Retina (tissue), 1 donor: ENCODE measurements at regions not wholly inside any gene's neighbourhood (a gene's known extent, or its start where the extent isn't known, plus 50 kb on each side); places are given as distances from the start of the nearest gene placed in this dataset.

ENCODE experiments used
- DNase-seq: peaks from one replicate; pipeline ENCODE4 v3.0.0-alpha.2; 2016

DNA sequence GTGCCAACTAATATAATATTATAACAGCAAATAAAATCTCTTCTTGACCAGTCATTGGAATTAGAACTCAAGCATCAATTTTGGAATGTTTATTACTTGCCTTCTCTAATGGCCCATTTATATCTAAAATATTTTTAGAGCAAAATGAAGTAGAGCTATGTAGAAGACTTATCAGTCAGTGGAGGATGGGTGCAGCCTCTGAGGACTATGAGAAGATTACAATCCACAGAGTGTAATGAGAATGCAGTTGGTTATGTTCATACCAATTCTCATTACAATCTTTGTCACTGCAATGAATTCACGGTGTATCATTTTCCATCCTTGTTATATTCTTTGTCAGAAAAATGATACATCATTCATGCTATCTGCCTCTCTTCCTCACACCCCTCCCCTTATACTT lies 878.1 kb downstream of the CENPC start:
- DNase-seq = no peak

DNA sequence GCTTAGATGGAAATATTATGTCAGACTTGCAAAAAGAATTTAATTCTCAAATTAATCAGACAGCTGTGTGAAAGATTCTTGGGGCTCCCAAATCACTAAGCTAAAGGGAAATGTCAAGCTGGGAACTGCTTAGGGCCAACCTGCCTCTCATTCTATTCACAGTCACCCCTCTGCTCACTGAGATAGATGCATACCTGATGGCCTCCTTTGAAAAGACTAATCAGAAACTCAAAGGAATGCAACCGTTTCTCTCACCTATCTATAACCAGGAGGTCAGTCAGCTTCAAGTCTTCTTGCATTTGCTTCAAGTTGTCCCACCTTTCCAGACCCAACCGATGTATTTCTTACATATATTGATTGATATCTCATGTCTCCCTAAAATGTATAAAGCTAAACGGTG lies 882.7 kb downstream of the CENPC start:
- no peak for DNase-seq

DNA sequence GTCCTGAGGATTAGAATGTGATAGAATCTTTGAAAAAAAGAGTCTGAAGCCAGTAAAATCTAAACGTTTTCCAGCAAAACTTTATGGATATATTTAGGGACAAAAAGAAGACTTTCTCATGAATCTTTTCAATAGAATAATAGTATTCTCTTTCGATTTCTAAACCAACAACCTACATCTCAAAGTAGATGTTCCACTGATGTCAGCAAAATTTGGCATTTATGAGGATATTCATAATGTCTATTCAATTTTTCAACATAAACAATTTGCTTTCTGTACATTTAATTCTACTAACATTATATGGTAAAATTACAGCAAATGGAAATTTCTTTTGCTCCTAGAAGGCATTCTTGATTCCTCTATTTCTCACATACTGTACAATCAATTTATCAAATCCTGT lies 886.5 kb downstream of the CENPC start:
- no peak for DNase-seq

DNA sequence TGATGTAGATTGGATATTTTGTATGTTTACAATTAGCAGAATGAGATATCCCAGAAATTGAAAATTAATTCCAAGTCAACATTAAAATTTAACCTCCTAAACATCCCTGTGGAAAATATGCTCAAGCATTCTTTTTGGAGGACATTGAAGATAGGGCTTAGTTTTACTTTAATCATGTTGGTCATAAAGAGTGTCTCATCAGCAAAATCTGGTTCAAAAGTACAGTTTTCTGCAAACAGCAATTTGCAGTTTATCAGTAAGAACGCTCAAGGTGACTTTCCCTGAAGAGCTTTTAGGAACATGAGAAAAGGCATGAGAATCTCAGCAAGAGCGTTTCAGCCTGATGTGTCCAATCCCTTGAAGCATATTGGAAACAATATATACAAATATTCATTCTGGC lies 889.8 kb downstream of the CENPC start:
- DNase-seq = no peak

DNA sequence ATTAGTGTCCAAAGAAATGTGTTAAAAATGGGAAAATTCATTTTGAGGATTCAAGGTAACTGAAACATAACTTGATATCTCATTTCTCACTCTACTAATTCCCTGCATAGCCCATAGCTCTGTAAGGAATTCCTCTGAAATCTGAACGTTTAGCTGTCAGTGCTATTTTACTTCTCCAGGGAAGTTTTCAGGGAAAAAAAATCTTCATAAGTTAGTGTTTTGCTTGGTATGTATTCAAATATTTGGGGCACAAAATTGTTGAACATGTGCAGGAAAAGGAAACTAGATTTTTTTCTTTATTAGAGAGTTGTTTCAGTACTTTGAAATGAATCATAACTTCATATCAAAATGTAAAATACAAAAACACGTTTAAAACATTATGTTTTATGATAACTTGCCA lies 891.4 kb downstream of the CENPC start:
- no peak for DNase-seq

DNA sequence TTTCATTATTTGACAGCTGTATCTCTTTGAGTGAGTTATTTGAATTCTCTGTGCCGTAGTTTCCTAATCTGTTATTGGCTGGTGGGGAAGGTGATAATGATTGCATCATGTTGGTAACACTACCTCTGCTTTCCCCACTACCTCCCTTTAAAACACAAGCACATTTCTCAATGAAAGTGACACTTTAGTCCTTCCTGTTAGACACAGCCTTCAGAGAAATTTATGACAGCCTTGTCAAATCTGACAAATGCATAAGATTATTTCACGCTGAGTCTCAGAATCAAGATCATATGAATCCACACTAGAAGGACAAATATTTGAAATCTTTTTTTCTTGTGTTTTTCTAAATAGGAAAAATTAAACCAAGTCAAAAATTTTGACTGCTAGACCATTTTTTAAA lies 896.1 kb downstream of the CENPC start:
- no peak for DNase-seq

DNA sequence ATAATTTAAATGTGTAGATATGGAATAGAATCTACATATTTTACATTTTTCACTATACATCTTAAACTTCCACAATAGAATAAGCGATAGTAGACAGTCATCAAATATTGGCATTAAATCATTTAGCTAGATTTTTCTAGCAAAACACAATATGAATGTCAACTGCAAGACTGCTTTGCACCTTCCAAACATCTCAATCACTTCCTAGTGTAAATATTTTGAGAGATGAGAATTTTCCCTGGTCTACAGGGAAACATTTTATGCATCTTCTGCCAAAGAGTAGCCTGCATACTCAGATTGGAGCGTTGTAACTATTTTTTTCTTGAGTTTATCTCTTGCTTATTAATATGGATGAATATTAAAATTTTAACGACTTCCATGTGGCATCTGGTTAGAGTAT lies 897.4 kb downstream of the CENPC start:
- no peak for DNase-seq

DNA sequence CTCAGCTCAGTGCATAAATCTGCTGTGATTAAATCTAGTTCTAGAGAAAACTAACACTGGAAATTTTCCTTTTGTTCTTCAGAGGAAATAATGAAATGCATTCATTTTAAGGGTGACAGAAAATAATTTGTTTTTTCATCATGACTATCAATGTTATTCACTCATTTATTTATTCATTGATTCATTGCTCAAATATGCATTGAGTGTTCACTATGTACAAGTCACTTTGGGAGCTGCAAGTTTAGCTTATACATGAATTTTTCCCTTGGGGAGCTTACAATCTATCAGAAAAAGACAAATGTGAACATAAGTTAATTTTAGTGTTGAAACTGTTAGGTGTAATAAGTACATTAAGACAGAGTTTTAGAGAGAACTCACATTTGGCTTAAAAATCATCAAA lies 897.8 kb downstream of the CENPC start:
- no peak for DNase-seq

DNA sequence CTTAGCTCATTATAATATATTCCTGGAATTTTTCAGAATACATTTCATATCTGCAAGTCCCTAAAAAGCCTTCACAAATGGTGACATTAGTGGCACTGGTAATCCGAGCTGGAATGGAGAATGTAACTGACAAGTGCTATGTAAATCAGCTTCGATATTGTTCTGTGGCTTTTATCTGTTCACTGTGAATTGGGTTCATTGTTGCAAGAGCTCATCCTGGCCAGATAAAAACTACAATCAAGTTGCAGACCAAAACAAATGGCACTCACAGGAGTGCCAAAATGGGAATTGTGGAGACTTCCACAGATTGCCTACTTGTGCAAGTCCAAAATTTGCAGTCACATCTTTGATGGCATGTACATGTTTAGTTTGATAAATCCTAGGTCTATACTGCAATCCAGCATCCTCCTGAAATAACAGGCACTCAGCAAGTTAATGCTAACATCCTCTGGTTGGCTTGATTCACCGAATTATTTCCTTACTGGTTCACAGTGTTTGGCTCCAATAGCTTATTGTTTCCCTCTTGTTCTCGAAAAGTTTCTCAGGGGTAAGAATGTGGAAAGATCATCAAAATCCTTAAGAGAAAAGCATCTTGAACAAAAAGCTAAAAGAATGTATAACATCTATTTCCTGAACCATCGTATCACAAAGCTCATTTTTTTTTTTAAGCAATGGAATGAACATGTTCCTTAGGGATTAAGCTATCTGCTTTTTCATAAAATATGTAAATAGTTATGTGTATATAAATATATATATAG lies 904.9 kb downstream of the CENPC start:
- DNase-seq = no peak

DNA sequence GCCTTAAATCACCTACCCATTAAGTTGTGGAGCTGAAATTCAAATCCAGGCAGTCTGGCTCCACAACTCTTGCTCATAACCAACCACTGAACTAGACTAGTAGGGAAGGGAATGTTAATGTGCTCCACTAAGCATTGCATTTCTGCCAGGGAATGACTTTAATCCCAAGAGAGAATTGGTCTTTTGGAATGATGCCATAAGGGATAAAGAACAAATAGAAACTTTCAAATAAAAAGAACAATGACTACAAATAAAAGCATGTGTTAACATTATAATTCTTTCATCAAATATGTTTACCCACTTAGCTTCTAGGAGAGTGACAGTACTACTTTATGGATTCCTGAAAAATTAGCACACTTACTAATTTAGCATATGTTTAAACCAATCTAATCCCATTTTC lies 905.9 kb downstream of the CENPC start:
- no peak for DNase-seq

DNA sequence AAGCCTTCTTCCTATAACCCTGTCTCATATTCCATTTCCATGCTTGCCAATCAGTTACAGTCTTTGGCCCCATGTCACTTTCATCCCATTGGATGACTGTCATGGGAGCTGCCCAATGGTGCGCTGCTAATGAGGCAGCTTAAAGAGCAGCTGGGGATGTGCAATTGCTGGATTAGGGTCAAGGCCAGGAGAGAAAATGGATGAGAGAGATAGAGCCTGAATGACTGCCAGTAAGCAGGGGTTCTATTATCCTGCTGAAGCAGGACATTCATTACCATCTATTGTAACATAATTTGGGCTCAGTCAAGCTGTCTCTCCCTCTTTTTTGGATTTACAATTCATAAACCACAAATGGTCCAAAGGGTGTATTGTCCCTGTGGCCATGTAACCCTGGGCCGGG lies 909.0 kb downstream of the CENPC start:
- peak; percentile 7 for DNase-seq

DNA sequence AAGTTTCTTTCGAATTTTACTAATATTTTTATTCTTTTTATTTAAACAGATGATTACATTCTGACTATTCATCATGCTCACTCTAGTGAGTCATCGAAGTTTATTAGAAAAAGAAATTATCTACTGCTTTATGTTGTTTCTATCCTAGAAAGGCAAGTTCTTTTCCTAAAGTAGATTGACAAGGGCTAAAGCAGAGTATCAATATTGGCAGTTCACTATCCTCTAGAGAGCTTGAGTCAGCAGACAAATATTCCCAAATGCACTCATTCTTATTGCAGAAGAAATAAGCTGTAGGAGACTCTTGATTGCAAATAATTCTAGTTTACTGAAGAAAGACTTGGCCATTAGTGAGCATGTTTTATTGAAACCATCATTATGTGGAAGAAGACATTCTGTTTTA lies 911.8 kb downstream of the CENPC start:
- DNase-seq = no peak

DNA sequence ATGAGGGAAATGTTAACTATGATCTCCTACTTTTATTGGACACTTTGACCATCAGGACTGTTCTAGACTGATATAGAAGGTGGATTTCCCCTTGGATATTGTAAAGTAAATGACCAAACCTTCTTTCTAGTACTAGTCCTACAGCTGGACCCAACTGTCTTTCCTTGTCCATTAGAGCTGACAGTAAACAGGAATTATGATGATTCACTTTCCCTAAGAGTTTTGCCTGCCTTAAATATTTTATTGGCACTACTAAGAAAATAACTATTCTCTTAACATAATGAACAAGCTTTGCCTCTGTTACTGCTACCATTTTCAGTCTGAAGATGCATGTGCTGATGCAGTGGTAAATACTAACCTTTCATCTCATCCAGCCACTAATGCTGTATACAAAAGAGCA lies 915.4 kb downstream of the CENPC start:
- no peak for DNase-seq

DNA sequence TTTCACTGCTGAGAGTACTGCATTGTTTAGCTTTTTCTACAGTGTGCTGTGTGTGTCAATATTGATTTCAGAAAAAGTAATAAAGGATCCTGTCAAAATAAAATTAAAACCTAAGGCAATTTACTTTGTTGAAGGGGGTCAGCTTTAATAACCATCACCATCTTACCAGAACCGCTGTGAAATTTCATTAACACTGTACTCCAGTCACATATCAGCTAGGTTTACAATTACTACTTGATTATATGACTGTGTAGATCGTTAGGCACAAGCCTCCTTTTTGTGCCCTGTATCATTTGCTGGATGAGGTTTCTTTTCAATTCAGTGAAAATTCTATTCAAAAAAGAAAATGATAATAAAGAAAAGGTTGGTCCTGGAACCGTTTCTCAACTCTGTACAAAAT lies 917.2 kb downstream of the CENPC start:
- DNase-seq = no peak

DNA sequence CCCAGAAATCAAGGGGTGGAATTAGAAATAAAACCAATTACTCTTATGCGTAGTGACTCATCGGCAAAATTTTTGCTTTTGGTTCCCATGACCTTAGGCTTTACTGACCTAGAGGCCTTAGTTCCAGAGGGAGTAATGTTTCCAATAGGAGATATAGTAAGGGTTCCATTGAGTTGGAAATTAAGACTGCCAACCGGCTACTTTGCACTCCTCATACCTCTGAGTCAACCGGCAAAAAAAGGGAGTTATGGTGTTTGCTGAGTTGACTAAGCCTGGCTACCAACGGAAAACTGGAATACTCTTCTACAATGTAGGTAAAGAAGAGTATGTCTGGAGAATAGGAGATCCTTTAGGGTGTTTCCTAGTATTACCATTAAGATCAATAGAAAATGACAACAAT lies 919.8 kb downstream of the CENPC start:
- DNase-seq = no peak

DNA sequence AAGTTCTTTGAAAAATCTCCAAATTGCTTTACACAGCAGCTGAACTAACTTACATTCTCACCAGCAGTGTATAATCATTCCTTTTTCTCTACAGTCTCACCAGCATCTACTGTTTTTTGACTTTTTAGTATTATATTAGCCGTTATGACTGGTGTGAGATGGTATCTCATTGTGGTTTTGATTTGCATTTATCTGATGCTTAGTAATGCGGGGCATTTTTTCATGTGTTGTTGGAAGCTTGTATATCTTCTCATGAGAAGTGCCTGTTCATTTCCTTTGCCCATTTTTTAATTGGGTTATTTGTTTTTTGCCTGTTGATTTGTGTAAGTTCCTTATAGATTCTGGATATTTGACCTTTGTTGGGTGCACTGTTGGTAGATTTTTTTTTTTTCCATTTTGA lies 931.7 kb downstream of the CENPC start:
- no peak for DNase-seq

DNA sequence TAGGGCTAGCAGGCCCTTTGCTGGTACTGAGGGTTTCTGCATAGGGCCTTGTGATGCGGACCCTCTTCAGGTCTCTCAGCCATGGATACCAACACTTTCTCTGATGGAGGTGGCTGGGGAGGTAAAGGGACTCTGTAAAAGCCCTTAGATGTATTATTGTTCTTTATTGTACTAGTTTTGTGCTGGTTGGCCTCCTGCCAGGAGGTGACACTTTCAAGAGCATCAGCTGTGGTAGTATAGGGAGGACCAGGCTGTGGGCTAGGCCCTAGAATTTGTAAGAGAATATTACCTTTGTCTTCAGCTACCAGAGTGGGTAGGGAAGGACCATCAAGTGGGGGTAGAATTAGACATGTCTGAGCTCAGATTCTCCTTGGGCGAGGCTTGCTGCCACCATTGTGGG lies 936.3 kb downstream of the CENPC start:
- DNase-seq = no peak

DNA sequence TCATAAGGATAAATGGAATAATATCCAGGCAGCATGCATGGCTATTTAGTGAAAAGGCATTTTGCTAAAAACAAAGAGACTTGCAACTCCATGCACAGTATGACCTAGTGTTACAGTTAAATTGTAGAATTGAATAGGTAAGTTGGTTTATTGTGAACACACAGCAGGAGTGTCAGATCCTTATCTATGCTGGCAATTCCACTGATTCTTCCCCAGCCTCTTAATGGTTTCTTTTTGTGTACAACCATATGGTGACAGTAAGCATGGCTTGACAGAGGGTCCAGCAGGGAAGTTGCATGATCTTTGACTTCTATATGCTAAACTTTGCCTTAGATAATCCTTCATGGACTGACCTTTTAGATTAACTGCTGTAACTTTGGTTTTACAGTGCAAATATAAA lies 936.6 kb upstream of the EPHA5 start:
- no peak for DNase-seq

DNA sequence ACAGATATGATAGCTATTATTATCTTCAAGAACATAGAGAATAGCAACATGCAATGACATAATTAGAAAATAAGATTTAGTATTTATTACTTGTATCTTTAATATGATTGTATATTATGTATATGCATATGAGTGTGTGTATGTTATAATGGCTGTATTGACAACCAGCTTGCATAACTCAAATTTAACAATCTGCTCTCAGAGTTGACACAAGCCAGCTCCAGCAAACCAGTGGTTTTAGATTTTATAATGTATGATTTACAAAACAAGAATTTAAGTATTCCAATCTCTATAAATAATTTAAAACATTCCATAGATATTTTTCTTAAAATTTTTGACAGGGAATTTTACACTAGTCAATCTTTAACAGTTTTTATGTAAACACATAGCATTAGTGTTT lies 935.9 kb upstream of the EPHA5 start:
- no peak for DNase-seq

DNA sequence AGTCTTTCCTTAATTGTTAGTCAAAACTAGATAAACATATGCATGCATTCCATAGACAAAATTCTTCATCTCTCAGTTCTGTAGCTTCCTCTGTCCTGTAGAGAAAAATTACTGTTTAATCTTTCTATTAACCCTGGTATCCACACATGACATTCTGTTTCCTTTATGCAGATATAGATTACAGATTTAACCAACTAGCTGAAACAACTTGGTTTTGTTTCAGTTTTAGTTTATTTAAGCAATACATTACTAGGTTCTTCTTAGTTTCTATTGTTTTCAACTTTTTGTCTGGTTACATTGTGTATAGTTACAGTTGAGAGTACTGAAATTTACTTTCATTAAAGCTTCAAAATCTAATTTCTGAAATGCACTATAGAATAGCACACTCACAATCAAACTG lies 933.9 kb upstream of the EPHA5 start:
- DNase-seq = no peak

DNA sequence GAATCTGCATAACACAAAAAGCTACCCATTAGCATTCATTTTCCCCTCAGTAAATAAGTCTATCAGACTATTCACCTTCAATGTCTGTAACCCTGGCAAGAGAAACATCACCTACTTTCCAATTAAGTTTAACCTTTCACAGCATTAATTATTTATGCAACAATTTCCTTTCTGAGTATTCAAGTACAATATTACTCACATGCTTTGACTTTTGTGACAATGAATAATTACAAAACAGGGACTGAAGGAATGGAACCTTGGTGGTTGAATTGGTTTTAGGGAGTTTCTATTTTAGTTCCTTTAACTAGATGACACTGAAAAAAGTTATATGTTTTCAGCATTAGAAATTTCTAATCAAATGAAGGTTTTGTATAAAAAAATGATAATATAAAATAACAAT lies 932.3 kb upstream of the EPHA5 start:
- DNase-seq = no peak

DNA sequence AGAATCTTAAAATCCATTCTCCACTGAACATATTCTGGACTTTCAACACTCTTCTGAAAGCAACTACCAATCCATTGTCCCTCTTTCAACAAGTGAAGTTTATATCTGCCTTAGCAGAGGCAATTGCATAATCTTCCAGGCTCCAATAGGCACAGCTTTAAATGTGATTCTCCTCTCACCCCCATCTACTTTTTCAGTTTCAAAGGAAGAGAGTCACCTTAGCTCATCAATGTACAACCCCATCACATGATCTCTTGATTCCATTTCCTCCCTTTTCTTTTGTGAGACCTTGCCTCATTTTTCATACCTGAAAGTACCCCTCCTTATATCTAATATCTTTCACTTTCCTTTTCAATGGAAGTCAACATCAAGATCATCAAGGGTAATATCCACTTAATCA lies 921.7 kb upstream of the EPHA5 start:
- DNase-seq = no peak

DNA sequence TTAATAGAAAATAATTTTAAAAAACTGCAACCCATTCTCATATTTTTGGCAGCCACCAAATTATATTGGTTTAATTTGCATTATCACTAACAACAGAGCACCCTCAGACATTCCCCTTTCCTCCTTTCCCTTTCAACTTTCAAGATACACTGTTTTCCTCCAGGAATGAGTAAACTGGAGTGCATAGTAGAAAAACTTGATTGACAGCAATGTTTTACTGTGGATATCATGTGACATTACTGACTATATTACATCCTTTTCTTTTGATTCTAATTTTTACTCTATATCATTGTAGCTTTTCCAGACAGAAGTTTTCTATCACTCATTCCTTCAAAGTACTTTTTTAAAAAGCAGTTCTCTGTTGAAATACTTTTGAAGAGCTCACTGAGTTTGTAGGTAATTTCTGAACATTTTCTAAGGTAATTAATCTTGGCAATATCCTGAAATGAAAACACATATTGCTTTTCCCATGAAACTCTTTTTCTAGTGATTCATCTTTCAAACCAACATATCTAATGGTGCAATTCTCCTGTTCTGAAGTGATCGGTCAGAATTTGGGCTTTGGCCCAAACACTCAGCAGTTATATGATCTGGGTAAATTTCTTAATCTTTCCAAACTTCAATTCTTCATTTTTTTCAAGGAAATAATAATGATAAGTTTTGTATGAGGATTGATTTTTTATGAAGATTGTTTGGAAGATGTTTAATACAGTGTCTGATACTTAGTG lies 920.4 kb upstream of the EPHA5 start:
- no peak for DNase-seq

DNA sequence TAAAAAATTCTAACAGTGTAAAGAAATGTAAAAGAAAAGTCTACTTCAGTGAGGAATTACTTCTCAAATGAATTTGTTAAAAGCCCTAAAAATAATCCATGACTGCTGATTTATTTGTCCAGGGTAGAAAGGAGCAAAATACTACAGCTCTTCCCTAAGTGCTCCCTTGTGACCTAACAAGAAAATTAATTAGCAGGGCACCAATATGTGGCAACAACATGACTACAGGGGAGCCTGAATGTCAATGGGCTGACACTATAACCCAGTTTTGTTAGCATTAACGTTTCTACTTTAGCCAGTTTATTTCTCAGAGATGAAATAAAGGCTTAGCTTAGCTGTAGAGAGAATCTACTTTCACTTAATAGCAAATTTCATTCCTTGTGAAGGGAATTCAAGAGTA lies 918.9 kb upstream of the EPHA5 start:
- DNase-seq = no peak

DNA sequence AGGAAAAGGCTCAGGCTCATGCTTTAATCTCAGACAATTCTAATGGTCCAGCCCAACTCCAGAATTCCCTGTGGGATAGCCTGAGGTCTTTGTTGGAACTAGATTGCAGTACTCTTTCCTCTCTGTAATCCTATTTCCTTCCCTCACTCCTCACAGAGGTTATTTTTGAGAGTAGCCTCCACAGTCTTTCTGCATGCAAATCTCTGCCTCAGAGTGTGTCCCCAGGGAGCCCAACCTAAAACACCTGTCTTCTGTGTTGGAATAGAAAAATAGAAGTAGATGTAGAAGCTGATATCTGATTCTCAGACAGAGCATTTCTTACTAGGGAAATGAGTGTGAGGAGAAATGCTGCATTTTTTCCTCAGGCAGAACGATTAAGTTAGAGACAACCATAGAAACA lies 915.5 kb upstream of the EPHA5 start:
- DNase-seq = no peak
